ENCODE measurements at regions not wholly inside any gene's neighbourhood (a gene's known extent, or its start where the extent isn't known, plus 50 kb on each side); places are given as distances from the start of the nearest gene placed in this dataset.

- TF ChIP-seq, protein P1, sequence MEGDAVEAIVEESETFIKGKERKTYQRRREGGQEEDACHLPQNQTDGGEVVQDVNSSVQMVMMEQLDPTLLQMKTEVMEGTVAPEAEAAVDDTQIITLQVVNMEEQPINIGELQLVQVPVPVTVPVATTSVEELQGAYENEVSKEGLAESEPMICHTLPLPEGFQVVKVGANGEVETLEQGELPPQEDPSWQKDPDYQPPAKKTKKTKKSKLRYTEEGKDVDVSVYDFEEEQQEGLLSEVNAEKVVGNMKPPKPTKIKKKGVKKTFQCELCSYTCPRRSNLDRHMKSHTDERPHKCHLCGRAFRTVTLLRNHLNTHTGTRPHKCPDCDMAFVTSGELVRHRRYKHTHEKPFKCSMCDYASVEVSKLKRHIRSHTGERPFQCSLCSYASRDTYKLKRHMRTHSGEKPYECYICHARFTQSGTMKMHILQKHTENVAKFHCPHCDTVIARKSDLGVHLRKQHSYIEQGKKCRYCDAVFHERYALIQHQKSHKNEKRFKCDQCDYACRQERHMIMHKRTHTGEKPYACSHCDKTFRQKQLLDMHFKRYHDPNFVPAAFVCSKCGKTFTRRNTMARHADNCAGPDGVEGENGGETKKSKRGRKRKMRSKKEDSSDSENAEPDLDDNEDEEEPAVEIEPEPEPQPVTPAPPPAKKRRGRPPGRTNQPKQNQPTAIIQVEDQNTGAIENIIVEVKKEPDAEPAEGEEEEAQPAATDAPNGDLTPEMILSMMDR (IDR thresholded peaks at IDR 0.05) = no peak
Measured at GRCh38 chr11:82004537-82005213, 729.0 kb downstream of the FAM181B start.

- TF ChIP-seq, protein P1 (IDR thresholded peaks at IDR 0.05) = no peak
Measured at GRCh38 chr11:82003671-82004515, 729.8 kb downstream of the FAM181B start.

DNA sequence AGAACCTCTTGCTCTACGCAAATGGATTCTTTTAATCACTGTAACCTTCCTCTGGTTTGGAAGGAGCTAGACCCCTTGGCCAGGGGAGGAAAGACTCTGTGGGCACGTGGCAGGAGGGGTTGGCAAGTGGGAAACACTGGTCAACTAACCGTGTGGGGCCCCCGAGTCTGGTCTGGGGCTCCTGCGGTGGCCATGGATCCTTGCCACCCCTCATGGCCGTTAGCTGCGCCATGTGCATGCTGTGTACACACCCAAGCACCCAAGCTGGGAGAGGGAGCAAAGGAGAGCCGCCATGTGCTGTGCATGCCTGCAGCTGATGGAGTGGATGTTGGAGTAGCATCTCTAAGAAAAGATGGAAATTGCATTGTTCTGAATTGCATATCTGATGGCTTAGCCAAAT, 730.6 kb downstream of the FAM181B start:
- TF ChIP-seq, protein P1 (IDR thresholded peaks at IDR 0.05) = no peak

DNA sequence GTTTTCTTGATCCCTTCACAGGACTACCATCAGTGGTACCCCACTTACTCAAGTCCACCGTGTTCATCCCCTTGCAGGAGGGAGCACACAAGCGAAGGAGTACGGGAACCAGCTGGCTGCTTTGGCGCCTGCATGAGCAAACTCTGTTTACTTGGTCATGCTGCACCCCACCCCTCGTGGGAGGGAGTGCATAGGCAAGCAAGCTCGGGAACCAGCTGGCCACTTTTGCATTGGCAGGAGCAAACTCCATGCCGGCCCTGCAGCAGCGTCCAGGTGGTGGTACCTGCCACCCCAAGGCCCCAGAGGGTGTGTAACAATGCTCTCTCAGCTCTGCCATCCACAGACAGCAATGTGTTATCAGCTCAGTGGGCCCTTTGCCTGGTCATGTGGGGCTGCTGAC, 737.8 kb downstream of the FAM181B start:
- TF ChIP-seq, protein P1 (IDR thresholded peaks at IDR 0.05) = no peak

GRCh38 chr11:81993755-81994154, 739.9 kb downstream of the FAM181B start:
- TF ChIP-seq, protein P1 (IDR thresholded peaks at IDR 0.05) = no peak

DNA sequence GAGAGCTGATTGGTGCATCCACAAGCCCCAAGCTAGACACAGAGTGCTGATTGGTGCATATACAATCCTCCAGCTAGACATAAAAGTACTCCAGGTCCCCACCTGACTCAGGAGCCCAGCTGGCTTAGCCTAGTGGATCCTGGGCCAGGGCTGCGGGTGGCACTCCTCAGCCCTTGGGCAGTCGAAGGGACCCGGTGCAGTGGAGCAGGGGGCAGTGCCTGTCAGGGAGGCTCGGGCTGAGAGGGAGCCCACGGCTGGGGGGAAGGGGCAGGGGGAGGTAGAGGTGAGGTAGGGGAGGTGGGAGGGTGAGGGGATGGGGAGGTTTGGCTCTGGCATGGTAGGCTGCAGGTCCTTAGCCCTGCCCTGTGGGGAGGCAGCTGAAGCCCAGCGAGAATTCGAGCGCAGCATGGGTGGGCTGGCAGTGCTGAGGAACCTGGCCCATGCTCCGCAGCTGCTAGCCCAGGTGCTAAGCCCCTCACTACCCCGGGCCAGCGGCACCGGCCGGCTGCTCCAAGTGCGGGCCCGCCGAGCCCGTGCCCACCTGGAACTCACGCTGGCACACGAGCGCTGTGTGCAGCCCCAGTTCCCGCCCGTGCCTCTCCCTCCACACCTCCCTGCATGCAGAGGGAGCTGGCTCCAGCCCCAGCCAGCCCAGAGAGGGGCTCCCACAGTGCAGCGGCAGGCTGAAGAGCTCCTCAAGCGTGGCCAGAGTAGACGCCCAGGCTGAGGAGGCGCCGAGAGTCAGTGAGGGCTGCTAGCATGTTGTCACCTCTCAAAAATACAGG, 742.8 kb downstream of the FAM181B start:
- TF ChIP-seq, protein P1 (IDR thresholded peaks at IDR 0.05) = no peak

GRCh38 chr11:81989093-81989492, 744.6 kb downstream of the FAM181B start:
- TF ChIP-seq, protein P1 (IDR thresholded peaks at IDR 0.05) = no peak
